HG03139 (cell line): ENCODE measurements at regions not wholly inside any gene's neighbourhood (a gene's known extent, or its start where the extent isn't known, plus 50 kb on each side); places are given as distances from the start of the nearest gene placed in this dataset.
"Not testable (repeated sequence)": the region's sequence is repeated elsewhere in the genome, so short reads cannot be mapped to it uniquely, and the experiment has no call there.

Experiments used
- ATAC-seq: cut with Tn5 transposase; IDR thresholded peaks from one replicate; pipeline ENCODE4 v1.9.1; 2021; ENCODE audit not compliant: unreplicated experiment

GRCh38 chr7:101707587-101707986, 78.5 kb upstream of the MYL10 start:
- no peak for ATAC-seq

GRCh38 chr7:101708223-101708622, 79.1 kb upstream of the MYL10 start:
- no peak for ATAC-seq

GRCh38 chr7:101712652-101713051, 83.6 kb upstream of the MYL10 start:
- no peak for ATAC-seq

- no peak for ATAC-seq
These were observed 85.0 kb upstream of the MYL10 start for GRCh38 chr7:101714097-101714496.

GRCh38 chr7:101717628-101718357, 88.7 kb upstream of the MYL10 start:
- no peak for ATAC-seq

GRCh38 chr7:101718363-101719122, 89.4 kb upstream of the MYL10 start:
- no peak for ATAC-seq

GRCh38 chr7:101719123-101719470, 90.0 kb upstream of the MYL10 start:
- no peak for ATAC-seq

- ATAC-seq: no peak
These were observed 91.2 kb upstream of the MYL10 start for GRCh38 chr7:101720324-101720723.

- no peak for ATAC-seq
These were observed 93.2 kb upstream of the MYL10 start for GRCh38 chr7:101722247-101722646.

GRCh38 chr7:101723835-101724234, 93.6 kb upstream of the CUX1 start:
- ATAC-seq: no peak

GRCh38 chr7:101724957-101725356, 92.5 kb upstream of the CUX1 start:
- ATAC-seq: no peak

GRCh38 chr7:101725921-101726320, 91.5 kb upstream of the CUX1 start:
- no peak for ATAC-seq

- ATAC-seq: no peak
These were observed 90.2 kb upstream of the CUX1 start for GRCh38 chr7:101727184-101727583.

GRCh38 chr7:101728128-101728527, 89.3 kb upstream of the CUX1 start:
- ATAC-seq: no peak

GRCh38 chr7:101728873-101729240, 88.6 kb upstream of the CUX1 start:
- ATAC-seq: not testable (repeated sequence)

GRCh38 chr7:101729241-101729883, 88.1 kb upstream of the CUX1 start:
- no peak for ATAC-seq

- no peak for ATAC-seq
These were observed 85.8 kb upstream of the CUX1 start for GRCh38 chr7:101731502-101732084.

- no peak for ATAC-seq
These were observed 83.5 kb upstream of the CUX1 start for GRCh38 chr7:101733713-101734475.

GRCh38 chr7:101736084-101736483, 81.3 kb upstream of the CUX1 start:
- no peak for ATAC-seq

- no peak for ATAC-seq
These were observed 77.5 kb upstream of the CUX1 start for GRCh38 chr7:101739775-101740398.
